ENCODE measurements at regions not wholly inside any gene's neighbourhood (a gene's known extent, or its start where the extent isn't known, plus 50 kb on each side); places are given as distances from the start of the nearest gene placed in this dataset.

- H2AFZ ChIP-seq (ENCODE audit: low read depth): no peak overlapping the region
- H3K4me3 ChIP-seq (ENCODE audit: low read depth in 2 of 2, low read length in 1 of 2): no peak overlapping the region
- H3K4me2 ChIP-seq: no peak overlapping the region
- ChIA-PET POLR2A (no interaction called here), CTCF (no interaction called here)
- no peaks in the 10 kb centered on the region; the same call in 1 of the 2 replicates for H3K9me3 ChIP-seq
- no peak for TF ChIP-seq GABPA (IDR thresholded peaks at IDR 0.05; ENCODE audit: low read depth)
- no peak for TF ChIP-seq NRF1 (IDR thresholded peaks at IDR 0.05; ENCODE audit: low read depth, low read length)
- TF ChIP-seq FOXJ3 (CRISPR knock-in tag; IDR thresholded peaks at IDR 0.05): no peak
- TF ChIP-seq USF1 (IDR thresholded peaks at IDR 0.05; ENCODE audit: borderline replicate concordance, low read depth): no peak
- no peak for TF ChIP-seq RAD21 (IDR thresholded peaks at IDR 0.05; ENCODE audit: low read length)
- no peak for TF ChIP-seq CTCF (IDR thresholded peaks at IDR 0.05)
- TF ChIP-seq JUND (IDR thresholded peaks at IDR 0.05): no peak
- TF ChIP-seq RXRA (IDR thresholded peaks at IDR 0.05; ENCODE audit: borderline replicate concordance, low read depth): no peak
- TF ChIP-seq SIN3A (IDR thresholded peaks at IDR 0.05; ENCODE audit: borderline replicate concordance, low read depth, low read length): no peak
- TF ChIP-seq CHD2 (IDR thresholded peaks at IDR 0.05; ENCODE audit: low read length, partially characterized antibody): no peak
- TF ChIP-seq MAX (IDR thresholded peaks at IDR 0.05; ENCODE audit: low read depth): no peak
- TF ChIP-seq TCF12 (IDR thresholded peaks at IDR 0.05): no peak
- no peaks in the 10 kb centered on the region for H3K36me3 ChIP-seq (replicated peaks in 1 of 2; ENCODE audit: control insufficient read depth in 1 of 2, insufficient read depth in 2 of 2, low read length in 1 of 2)
- 94% methylated on average over 1 of the region's 1 CpG for WGBS (ENCODE audit: low lambda C conversion rate)
- DNase-seq: no peak
- no peaks in the 10 kb centered on the region for H3F3A ChIP-seq (replicated peaks; ENCODE audit: insufficient read depth)
- H3K4me1 ChIP-seq (ENCODE audit: control insufficient read depth in 1 of 2, insufficient read depth in 2 of 2, low read depth in 1 of 2, low read length in 1 of 2): no peaks in the 10 kb centered on the region; a peak in 1 of 4 replicates
- H4K20me1 ChIP-seq (ENCODE audit: insufficient read depth): no peaks in the 10 kb centered on the region
- H3K9ac ChIP-seq: no peak overlapping the region
- no peaks in the 10 kb centered on the region for H3K27me3 ChIP-seq (ENCODE audit: insufficient read depth)
- H3K27ac ChIP-seq (ENCODE audit: low read depth in 2 of 2, low read length in 1 of 2): no peak overlapping the region
- no peaks in the 10 kb centered on the region for H3K9me2 ChIP-seq
- no peaks in the 10 kb centered on the region for H3K79me2 ChIP-seq (ENCODE audit: insufficient read depth)
Measured at GRCh38 chr12:78732481-78732880, 132.1 kb upstream of the SYT1 start.

- H4K20me1 ChIP-seq (ENCODE audit: insufficient read depth): no peaks in the 10 kb centered on the region
- H2AFZ ChIP-seq (ENCODE audit: low read depth): no peak overlapping the region
- no peak overlapping the region for H3K27ac ChIP-seq (ENCODE audit: low read depth in 2 of 2, low read length in 1 of 2)
- H3K27me3 ChIP-seq (ENCODE audit: insufficient read depth): no peaks in the 10 kb centered on the region
- no peaks in the 10 kb centered on the region for H3K9me3 ChIP-seq
- CTCF ChIA-PET: no interaction called here
- H3K9ac ChIP-seq: no peak overlapping the region
- 92% methylated on average over 4 of the region's 4 CpGs for WGBS (ENCODE audit: low lambda C conversion rate)
- H3F3A ChIP-seq (replicated peaks; ENCODE audit: insufficient read depth): no peaks in the 10 kb centered on the region
- H3K9me2 ChIP-seq: no peaks in the 10 kb centered on the region
- no peak for TF ChIP-seq USF1 (IDR thresholded peaks at IDR 0.05; ENCODE audit: borderline replicate concordance, low read depth)
- no peak for TF ChIP-seq JUND (IDR thresholded peaks at IDR 0.05)
- peaks cover 0 to 7% of the 10 kb centered on the region in 2 experiments; a peak in 1 of 4 replicates for H3K4me1 ChIP-seq (ENCODE audit: control insufficient read depth in 1 of 2, insufficient read depth in 2 of 2, low read depth in 1 of 2, low read length in 1 of 2)
- no peaks in the 10 kb centered on the region for H3K79me2 ChIP-seq (ENCODE audit: insufficient read depth)
- POLR2A ChIA-PET: no interaction called here
- H3K4me3 ChIP-seq (ENCODE audit: low read depth in 2 of 2, low read length in 1 of 2): no peak overlapping the region
- no peak overlapping the region for H3K4me2 ChIP-seq
- DNase-seq: no peak
- no peaks in the 10 kb centered on the region for H3K36me3 ChIP-seq (replicated peaks in 1 of 2; ENCODE audit: control insufficient read depth in 1 of 2, insufficient read depth in 2 of 2, low read length in 1 of 2)
Measured at GRCh38 chr12:78739653-78740052, 124.9 kb upstream of the SYT1 start.
